HEK293 (cell line): ENCODE measurements at regions not wholly inside any gene's neighbourhood (a gene's known extent, or its start where the extent isn't known, plus 50 kb on each side); places are given as distances from the start of the nearest gene placed in this dataset.
A peak's percentile ranks its signal among the peaks of the same experiment; 100 is the strongest.

Experiments
- CTCF ChIA-PET: fragments of 350-600 bp; formaldehyde crosslinking; extraction: SDS; loops from one replicate; lab custom pipeline; 2021; ENCODE audit warnings: antibody characterized with exemption; lab: Yijun Ruan, JAX
- POLR2A ChIA-PET: fragments of 300-600 bp; formaldehyde crosslinking; extraction: SDS; loops from one replicate; lab custom pipeline; 2020; ENCODE audit warnings: antibody characterized with exemption, inconsistent platforms; lab: Yijun Ruan, JAX
- H3K27ac ChIP-seq: fragments of 200-500 bp; sonication (Bioruptor generic); 2 replicates; pipeline ENCODE4 v1.5.1; 2014; ENCODE audit warnings: low read depth, low read length, control low read depth, inconsistent platforms; ENCODE audit errors: extremely low read depth
- H3K36me3 ChIP-seq, 2 experiments: fragments of 200-500 bp in 1 of 2; sonication (Bioruptor generic) in 1 of 2; 1 replicate in 1 of 2; 2 replicates in 1 of 2; pipeline ENCODE4 v1.5.1; 2014 to 2017; ENCODE audit warnings: inconsistent platforms in 2 of 2, low read length in 2 of 2; ENCODE audit not compliant: control insufficient read depth in 2 of 2, insufficient read depth in 1 of 2
- H3K4me1 ChIP-seq: fragments of 200-500 bp; sonication (Bioruptor generic); 2 replicates; pipeline ENCODE4 v1.5.1; 2014; ENCODE audit warnings: mild to moderate bottlenecking, low read length, inconsistent platforms; ENCODE audit not compliant: control insufficient read depth, insufficient read depth
- H3K4me3 ChIP-seq: 2 replicates; pipeline ENCODE4 v1.5.1; 2011; ENCODE audit warnings: low read depth, mild to moderate bottlenecking, control low read depth, low read length, moderate library complexity
- H3K9me3 ChIP-seq: fragments of 200-500 bp; sonication (Bioruptor generic); 2 replicates; pipeline ENCODE4 v1.5.1; 2014; ENCODE audit warnings: low read depth, low read length, inconsistent platforms; ENCODE audit not compliant: control insufficient read depth, insufficient read depth
- ZFP41 ChIP-seq: fragments of 450-650 bp; formaldehyde crosslinking; IDR thresholded peaks from 2 replicates; pipeline ENCODE4 v1.5.1; 2016; ENCODE audit warnings: missing biosample characterization, missing genetic modification characterization, borderline replicate concordance
- ZNF202 ChIP-seq: fragments of 450-650 bp; formaldehyde crosslinking; IDR thresholded peaks from 2 replicates; pipeline ENCODE4 v1.5.1; 2016; ENCODE audit warnings: missing biosample characterization, missing genetic modification characterization, borderline replicate concordance
- ZNF221 ChIP-seq: fragments of 450-650 bp; formaldehyde crosslinking; IDR thresholded peaks from 2 replicates; pipeline ENCODE4 v1.5.1; 2017; ENCODE audit warnings: missing biosample characterization, missing genetic modification characterization, borderline replicate concordance
- ZNF266 ChIP-seq: fragments of 450-650 bp; formaldehyde crosslinking; IDR thresholded peaks from 2 replicates; pipeline ENCODE4 v1.5.1; 2016; ENCODE audit warnings: missing biosample characterization, missing genetic modification characterization, low read depth
- ZNF335 ChIP-seq: fragments of 450-650 bp; formaldehyde crosslinking; conservative IDR thresholded peaks from 2 replicates; pipeline ENCODE4 v1.5.1; 2016; ENCODE audit warnings: missing biosample characterization, missing genetic modification characterization
- ZNF529 ChIP-seq: fragments of 450-650 bp; formaldehyde crosslinking; IDR thresholded peaks from 2 replicates; pipeline ENCODE4 v1.5.1; 2017; ENCODE audit warnings: missing genetic modification characterization, missing biosample characterization; ENCODE audit not compliant: insufficient replicate concordance
- ZNF658 ChIP-seq: fragments of 450-650 bp; formaldehyde crosslinking; IDR thresholded peaks from 2 replicates; pipeline ENCODE4; 2016; ENCODE audit warnings: missing biosample characterization, missing genetic modification characterization
- TF ChIP-seq, protein P1 (sequence below): fragments of 450-650 bp; IDR thresholded peaks from 2 replicates; pipeline ENCODE4 v1.5.1; 2018; ENCODE audit warnings: missing biosample characterization, missing genetic modification characterization
- TF ChIP-seq, protein P2 (sequence below): fragments of 450-650 bp; formaldehyde crosslinking; IDR thresholded peaks from 2 replicates; pipeline ENCODE4 v1.5.1; 2016; ENCODE audit warnings: missing biosample characterization, missing genetic modification characterization
- TF ChIP-seq, protein P3 (sequence below): fragments of 450-650 bp; formaldehyde crosslinking; IDR thresholded peaks from 2 replicates; pipeline ENCODE4 v1.5.1; 2016; ENCODE audit warnings: missing biosample characterization, missing genetic modification characterization
- TF ChIP-seq, protein P4 (sequence below): fragments of 450-650 bp; formaldehyde crosslinking; IDR thresholded peaks from 2 replicates; pipeline ENCODE4 v1.5.0; 2017; ENCODE audit warnings: missing biosample characterization, missing genetic modification characterization, borderline replicate concordance

DNA sequence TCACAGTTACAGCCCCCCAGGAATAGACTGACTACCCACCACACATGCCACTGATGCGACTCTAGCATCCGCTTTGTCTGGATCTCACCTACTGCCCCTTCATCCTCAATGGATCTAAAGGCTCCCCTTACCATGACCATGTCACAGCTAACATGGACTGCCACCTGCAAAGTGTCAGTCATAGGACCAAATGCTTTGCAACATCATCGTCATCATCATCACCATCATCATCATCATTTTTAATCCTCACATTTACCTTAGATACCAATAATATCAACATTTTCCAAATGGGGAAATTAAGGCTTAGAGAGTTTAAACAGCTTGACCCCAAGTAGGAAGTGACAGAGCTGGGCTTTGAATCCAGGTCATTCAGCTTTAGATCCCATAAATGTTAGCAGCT lies 60.1 kb upstream of the NEDD4L start:
- Histone ChIP-seq H3K4me1 (peaks cover 14% of the 10 kb centered on the region), H3K36me3 (no peaks in the 10 kb centered on the region), H3K9me3 (no peaks in the 10 kb centered on the region), H3K4me3 (no peak overlapping the region), H3K27ac (no peak overlapping the region)
- ChIA-PET POLR2A (no interaction called here), CTCF (interaction anchor here (0.5 to 0.7 kb wide), 2 partner anchors 39 to 621 kb away, joined by 3 to 4 read pairs; no protein-coding TSS in a partner anchor)
- TF ChIP-seq ZNF658 (tag by site-specific recombination) = no peak
- TF ChIP-seq, protein P1, sequence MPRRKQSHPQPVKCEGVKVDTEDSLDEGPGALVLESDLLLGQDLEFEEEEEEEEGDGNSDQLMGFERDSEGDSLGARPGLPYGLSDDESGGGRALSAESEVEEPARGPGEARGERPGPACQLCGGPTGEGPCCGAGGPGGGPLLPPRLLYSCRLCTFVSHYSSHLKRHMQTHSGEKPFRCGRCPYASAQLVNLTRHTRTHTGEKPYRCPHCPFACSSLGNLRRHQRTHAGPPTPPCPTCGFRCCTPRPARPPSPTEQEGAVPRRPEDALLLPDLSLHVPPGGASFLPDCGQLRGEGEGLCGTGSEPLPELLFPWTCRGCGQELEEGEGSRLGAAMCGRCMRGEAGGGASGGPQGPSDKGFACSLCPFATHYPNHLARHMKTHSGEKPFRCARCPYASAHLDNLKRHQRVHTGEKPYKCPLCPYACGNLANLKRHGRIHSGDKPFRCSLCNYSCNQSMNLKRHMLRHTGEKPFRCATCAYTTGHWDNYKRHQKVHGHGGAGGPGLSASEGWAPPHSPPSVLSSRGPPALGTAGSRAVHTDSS (tag by site-specific recombination) = peak; percentile 88

DNA sequence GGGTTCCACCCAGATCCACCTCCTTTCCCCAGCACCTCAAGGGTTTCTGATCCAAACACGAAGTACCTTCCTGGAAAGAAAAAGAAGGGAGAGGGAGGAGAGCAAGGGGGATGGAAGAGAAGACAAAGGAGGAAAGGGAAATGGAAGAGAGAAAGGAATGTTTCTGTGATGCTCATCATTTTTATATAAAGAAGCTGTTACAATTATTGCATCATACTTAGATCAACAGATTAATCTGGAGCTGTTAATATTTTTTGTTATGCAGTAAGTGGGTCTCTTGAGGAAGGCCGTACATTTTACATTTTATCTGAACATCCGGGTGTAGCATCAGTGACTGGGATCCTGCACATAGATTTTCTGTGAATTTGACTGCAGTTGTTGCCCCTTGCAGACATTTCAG lies 60.6 kb upstream of the NEDD4L start:
- H3K4me3 ChIP-seq = no peak overlapping the region
- peaks cover 14% of the 10 kb centered on the region for H3K4me1 ChIP-seq
- H3K9me3 ChIP-seq = no peaks in the 10 kb centered on the region
- no peak for TF ChIP-seq ZNF202 (tag by site-specific recombination)
- TF ChIP-seq, protein P2, sequence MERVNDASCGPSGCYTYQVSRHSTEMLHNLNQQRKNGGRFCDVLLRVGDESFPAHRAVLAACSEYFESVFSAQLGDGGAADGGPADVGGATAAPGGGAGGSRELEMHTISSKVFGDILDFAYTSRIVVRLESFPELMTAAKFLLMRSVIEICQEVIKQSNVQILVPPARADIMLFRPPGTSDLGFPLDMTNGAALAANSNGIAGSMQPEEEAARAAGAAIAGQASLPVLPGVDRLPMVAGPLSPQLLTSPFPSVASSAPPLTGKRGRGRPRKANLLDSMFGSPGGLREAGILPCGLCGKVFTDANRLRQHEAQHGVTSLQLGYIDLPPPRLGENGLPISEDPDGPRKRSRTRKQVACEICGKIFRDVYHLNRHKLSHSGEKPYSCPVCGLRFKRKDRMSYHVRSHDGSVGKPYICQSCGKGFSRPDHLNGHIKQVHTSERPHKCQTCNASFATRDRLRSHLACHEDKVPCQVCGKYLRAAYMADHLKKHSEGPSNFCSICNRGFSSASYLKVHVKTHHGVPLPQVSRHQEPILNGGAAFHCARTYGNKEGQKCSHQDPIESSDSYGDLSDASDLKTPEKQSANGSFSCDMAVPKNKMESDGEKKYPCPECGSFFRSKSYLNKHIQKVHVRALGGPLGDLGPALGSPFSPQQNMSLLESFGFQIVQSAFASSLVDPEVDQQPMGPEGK (tag by site-specific recombination) = no peak
- no peak for TF ChIP-seq ZNF529 (tag by site-specific recombination)
- no peak for TF ChIP-seq ZFP41 (tag by site-specific recombination)
- no peak for TF ChIP-seq ZNF335 (tag by site-specific recombination)
- TF ChIP-seq, protein P3, sequence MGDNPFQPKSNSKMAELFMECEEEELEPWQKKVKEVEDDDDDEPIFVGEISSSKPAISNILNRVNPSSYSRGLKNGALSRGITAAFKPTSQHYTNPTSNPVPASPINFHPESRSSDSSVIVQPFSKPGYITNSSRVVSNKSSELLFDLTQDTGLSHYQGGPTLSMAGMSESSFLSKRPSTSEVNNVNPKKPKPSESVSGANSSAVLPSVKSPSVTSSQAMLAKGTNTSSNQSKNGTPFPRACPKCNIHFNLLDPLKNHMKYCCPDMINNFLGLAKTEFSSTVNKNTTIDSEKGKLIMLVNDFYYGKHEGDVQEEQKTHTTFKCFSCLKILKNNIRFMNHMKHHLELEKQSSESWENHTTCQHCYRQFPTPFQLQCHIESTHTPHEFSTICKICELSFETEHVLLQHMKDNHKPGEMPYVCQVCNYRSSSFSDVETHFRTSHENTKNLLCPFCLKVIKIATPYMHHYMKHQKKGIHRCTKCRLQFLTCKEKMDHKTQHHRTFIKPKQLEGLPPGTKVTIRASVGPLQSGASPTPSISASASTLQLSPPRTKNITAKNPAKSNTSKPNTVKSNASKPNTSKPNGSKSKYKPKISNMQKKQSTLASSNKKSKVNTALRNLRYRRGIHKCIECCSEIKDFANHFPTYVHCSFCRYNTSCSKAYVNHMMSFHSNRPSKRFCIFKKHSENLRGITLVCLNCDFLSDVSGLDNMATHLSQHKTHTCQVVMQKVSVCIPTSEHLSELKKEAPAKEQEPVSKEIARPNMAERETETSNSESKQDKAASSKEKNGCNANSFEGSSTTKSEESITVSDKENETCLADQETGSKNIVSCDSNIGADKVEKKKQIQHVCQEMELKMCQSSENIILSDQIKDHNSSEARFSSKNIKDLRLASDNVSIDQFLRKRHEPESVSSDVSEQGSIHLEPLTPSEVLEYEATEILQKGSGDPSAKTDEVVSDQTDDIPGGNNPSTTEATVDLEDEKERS (tag by site-specific recombination) = no peak
- no peak for TF ChIP-seq ZNF266 (tag by site-specific recombination)
- TF ChIP-seq, protein P4, sequence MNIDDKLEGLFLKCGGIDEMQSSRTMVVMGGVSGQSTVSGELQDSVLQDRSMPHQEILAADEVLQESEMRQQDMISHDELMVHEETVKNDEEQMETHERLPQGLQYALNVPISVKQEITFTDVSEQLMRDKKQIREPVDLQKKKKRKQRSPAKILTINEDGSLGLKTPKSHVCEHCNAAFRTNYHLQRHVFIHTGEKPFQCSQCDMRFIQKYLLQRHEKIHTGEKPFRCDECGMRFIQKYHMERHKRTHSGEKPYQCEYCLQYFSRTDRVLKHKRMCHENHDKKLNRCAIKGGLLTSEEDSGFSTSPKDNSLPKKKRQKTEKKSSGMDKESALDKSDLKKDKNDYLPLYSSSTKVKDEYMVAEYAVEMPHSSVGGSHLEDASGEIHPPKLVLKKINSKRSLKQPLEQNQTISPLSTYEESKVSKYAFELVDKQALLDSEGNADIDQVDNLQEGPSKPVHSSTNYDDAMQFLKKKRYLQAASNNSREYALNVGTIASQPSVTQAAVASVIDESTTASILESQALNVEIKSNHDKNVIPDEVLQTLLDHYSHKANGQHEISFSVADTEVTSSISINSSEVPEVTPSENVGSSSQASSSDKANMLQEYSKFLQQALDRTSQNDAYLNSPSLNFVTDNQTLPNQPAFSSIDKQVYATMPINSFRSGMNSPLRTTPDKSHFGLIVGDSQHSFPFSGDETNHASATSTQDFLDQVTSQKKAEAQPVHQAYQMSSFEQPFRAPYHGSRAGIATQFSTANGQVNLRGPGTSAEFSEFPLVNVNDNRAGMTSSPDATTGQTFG (tag by site-specific recombination) = no peak
- TF ChIP-seq ZNF221 = no peak
- TF ChIP-seq, all 188 proteins: peak for 0
- CTCF ChIA-PET = interaction anchor here (0.5 kb wide), 1 partner anchor 621 kb away, joined by 4 read pairs; no protein-coding TSS in a partner anchor
- POLR2A ChIA-PET = no interaction called here
- no peak overlapping the region for H3K27ac ChIP-seq
- H3K36me3 ChIP-seq = no peaks in the 10 kb centered on the region
